Uterus (tissue), 3 donors: ENCODE measurements at regions not wholly inside any gene's neighbourhood (a gene's known extent, or its start where the extent isn't known, plus 50 kb on each side); places are given as distances from the start of the nearest gene placed in this dataset.

Experiments
- DNase-seq, 2 donors: peaks; one replicate each; pipeline ENCODE4 v3.0.0-alpha.2; 2019 to 2020
- H3K27ac ChIP-seq, 2 donors: fragments of 200-600 bp; sonication (generic); 1 replicate in 1 of 2; 2 replicates in 1 of 2; pipeline ENCODE4 v1.5.1; 2016 to 2018
- H3K27me3 ChIP-seq, 2 donors: fragments of 200-600 bp; sonication (generic); one replicate each; pipeline ENCODE4 v1.5.1; 2018 to 2019; ENCODE audit warnings: control low read depth in 1 of 2
- H3K36me3 ChIP-seq, 2 donors: fragments of 200-600 bp; sonication (generic); one replicate each; pipeline ENCODE4 v1.5.1; 2019; ENCODE audit warnings: control low read depth in 1 of 2
- H3K4me1 ChIP-seq, 2 donors: fragments of 200-600 bp; sonication (generic); one replicate each; pipeline ENCODE4 v1.5.1; 2018 to 2019; ENCODE audit warnings: control low read depth in 1 of 2
- H3K4me3 ChIP-seq, 2 donors: fragments of 200-600 bp; sonication (generic); 1 replicate in 1 of 2; 2 replicates in 1 of 2; pipeline ENCODE4 v1.5.1; 2018 to 2019; ENCODE audit warnings: mild to moderate bottlenecking in 1 of 2
- H3K9me3 ChIP-seq, 2 donors: fragments of 200-600 bp; sonication (generic); one replicate each; pipeline ENCODE4 v1.5.1; 2019; ENCODE audit warnings: control low read depth in 1 of 2
- POLR2A ChIP-seq, 2 donors: fragments of 450-650 bp; IDR thresholded peaks; one replicate each; pipeline ENCODE4 v1.6.1; 2016; ENCODE audit warnings: antibody characterized with exemption in 2 of 2, mild to moderate bottlenecking in 1 of 2, moderate library complexity in 1 of 2
- intact Hi-C: fragments of 100-400 bp; cut with DNase I; formaldehyde crosslinking; loops from one replicate; pipeline ENCODE4 v1.15.1; 2023; ENCODE audit warnings: low total_unique reads
- TF ChIP-seq, protein P1 (sequence below), 4 experiments: fragments of 200-600 bp in 2 of 4; fragments of 450-650 bp in 2 of 4; sonication (generic) in 2 of 4; IDR thresholded peaks; one replicate each; pipeline ENCODE4 v1.5.1; 2016 to 2019; ENCODE audit warnings: antibody characterized with exemption in 4 of 4, mild to moderate bottlenecking in 2 of 4, moderate library complexity in 1 of 4
- donor health status: DM: yes; HTN: yes; CAD: no.

DNA sequence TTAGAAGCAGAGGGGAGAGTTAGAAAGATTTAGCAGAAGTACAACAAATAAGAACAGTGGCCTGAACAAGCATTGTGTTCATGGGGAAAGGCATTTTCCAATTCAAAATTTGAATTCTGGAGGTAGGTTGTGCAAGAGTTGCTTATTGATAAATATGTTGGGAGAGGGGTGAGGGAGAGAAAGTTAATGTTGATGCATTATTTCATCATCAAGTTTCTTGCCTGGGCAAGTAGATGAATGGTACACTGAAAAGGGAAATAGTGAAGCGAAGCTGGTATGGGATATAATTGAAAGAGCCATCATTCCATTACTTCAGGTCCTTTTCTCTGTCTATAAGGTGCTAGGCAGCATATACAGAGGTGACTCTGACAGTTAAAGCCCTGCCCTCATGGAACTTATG, 288.9 kb upstream of the GBE1 start:
- Histone ChIP-seq H3K27me3 (no peaks in the 10 kb centered on the region), H3K27ac (no peak overlapping the region), H3K4me3 (no peak overlapping the region), H3K9me3 (no peaks in the 10 kb centered on the region), H3K4me1 (no peaks in the 10 kb centered on the region), H3K36me3 (no peaks in the 10 kb centered on the region)
- TF ChIP-seq, protein P1, sequence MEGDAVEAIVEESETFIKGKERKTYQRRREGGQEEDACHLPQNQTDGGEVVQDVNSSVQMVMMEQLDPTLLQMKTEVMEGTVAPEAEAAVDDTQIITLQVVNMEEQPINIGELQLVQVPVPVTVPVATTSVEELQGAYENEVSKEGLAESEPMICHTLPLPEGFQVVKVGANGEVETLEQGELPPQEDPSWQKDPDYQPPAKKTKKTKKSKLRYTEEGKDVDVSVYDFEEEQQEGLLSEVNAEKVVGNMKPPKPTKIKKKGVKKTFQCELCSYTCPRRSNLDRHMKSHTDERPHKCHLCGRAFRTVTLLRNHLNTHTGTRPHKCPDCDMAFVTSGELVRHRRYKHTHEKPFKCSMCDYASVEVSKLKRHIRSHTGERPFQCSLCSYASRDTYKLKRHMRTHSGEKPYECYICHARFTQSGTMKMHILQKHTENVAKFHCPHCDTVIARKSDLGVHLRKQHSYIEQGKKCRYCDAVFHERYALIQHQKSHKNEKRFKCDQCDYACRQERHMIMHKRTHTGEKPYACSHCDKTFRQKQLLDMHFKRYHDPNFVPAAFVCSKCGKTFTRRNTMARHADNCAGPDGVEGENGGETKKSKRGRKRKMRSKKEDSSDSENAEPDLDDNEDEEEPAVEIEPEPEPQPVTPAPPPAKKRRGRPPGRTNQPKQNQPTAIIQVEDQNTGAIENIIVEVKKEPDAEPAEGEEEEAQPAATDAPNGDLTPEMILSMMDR (IDR thresholded peaks at IDR 0.05), result no peak
- no peak for TF ChIP-seq POLR2A (IDR thresholded peaks at IDR 0.05)
- no peak for DNase-seq
- intact Hi-C loops, result no loop called here

DNA sequence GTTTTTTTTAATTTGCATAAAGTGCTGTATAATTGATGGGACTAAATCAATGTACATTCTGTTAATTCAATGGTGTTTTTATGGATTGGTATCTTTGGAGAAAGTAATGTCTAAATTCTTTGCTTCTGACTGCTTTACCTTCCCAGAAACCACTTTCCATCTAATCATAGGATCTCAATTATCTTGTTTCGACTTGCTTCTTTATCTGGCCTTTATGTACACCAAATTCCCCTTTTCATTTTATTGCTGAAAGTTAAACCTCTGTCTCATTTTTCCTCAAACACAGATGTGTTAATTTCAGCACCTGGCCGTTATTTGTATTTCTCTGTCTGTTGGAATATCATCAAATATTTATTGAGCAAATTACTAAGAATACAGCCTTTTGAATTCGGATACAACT, 287.3 kb upstream of the GBE1 start:
- intact Hi-C loops, result no loop called here
- no peaks in the 10 kb centered on the region for H3K36me3 ChIP-seq
- H3K9me3 ChIP-seq, result no peaks in the 10 kb centered on the region
- H3K27me3 ChIP-seq, result no peaks in the 10 kb centered on the region
- H3K4me3 ChIP-seq, result no peak overlapping the region
- no peaks in the 10 kb centered on the region for H3K4me1 ChIP-seq
- TF ChIP-seq, protein P1 (IDR thresholded peaks at IDR 0.05), result no peak
- TF ChIP-seq POLR2A (IDR thresholded peaks at IDR 0.05), result no peak
- no peak overlapping the region for H3K27ac ChIP-seq
- DNase-seq, result no peak

DNA sequence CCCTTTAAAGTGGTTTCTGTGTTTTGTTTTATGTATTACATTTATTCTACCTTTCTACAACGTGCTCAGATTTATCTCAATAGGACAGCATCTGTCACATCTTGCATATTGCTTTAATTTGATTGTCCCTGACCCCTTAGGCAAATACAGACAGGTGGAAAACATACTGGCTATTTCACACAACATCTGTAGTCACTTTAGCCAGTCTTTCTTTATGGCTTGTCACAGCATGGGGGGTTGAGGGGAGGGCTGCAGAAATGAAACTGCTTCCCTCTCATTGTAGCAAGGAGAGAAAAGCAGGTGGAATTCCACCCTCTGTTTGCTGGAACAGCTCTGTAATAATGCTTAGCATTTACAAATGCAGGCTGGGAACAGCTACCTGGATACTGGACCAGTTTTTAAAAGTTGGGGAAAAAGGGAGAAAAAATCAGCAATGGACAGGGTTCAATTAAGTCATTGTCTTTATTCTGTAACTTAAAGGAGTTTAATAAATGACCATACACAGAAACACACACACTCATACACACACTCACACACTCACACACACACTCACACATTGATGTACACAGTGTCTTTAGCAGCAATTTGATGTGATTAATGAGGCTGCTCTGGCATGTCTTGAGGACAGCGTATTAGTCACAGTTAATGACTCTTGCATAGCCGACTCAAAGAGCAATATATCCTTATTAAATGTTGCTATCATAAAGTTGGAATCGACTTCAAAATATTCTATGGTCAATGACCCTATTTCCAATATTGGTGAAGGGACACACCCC, 283.7 kb upstream of the GBE1 start:
- intact Hi-C loops, result no loop called here
- Histone ChIP-seq H3K9me3 (no peaks in the 10 kb centered on the region), H3K4me1 (no peaks in the 10 kb centered on the region), H3K36me3 (no peaks in the 10 kb centered on the region), H3K4me3 (no peak overlapping the region), H3K27me3 (no peaks in the 10 kb centered on the region), H3K27ac (no peak overlapping the region)
- no peak for DNase-seq
- no peak for TF ChIP-seq POLR2A (IDR thresholded peaks at IDR 0.05)
- TF ChIP-seq, protein P1 (IDR thresholded peaks at IDR 0.05), result no peak

DNA sequence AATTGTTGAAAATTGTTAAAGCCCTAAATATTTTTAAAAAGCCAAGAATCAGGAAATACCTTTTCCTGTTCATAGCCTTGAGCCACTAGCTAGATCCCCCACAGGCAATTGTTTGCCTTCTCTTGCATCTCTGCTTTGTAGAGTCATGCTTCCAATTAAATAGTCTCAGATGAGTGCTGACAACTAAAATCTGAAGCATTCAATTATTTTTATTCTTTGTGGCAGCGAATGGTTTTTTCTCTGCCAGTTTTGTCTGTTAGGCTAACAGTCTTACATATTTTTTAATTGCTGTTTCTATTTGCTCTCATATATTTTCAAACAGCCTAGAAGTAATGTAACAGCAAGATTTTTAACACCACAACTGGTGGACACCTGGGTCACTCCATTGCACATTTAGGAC, 277.1 kb upstream of the GBE1 start:
- Histone ChIP-seq H3K27me3 (no peaks in the 10 kb centered on the region), H3K4me3 (no peak overlapping the region), H3K36me3 (no peaks in the 10 kb centered on the region), H3K27ac (no peak overlapping the region), H3K4me1 (no peaks in the 10 kb centered on the region), H3K9me3 (no peaks in the 10 kb centered on the region)
- no peak for TF ChIP-seq POLR2A (IDR thresholded peaks at IDR 0.05)
- intact Hi-C loops, result no loop called here
- DNase-seq, result no peak

DNA sequence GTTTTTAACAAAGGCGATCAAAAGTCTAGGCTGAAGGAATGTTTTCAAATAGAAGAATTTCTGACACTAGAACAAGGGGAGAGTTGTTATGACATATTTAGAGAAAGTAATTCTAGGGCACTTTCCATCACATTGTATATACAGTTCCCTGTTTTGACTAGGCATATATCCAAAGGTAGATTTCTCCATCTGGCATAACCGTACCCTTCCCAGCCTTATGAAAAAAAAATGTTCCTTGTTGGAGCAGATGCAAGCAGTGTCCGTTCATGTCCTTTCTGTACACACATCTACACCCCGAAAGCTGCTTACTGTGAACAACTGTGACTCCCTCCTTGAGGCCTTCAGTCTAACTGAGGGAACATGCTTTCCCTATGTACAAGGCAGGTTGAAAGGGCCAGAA, 271.7 kb upstream of the GBE1 start:
- Histone ChIP-seq H3K27ac (no peak overlapping the region), H3K4me3 (no peak overlapping the region), H3K4me1 (no peaks in the 10 kb centered on the region), H3K27me3 (no peaks in the 10 kb centered on the region), H3K9me3 (no peaks in the 10 kb centered on the region), H3K36me3 (no peaks in the 10 kb centered on the region)
- intact Hi-C loops, result no loop called here
- TF ChIP-seq, protein P1 (IDR thresholded peaks at IDR 0.05), result no peak
- TF ChIP-seq POLR2A (IDR thresholded peaks at IDR 0.05), result no peak
- DNase-seq, result no peak
